Kidney (tissue), 10 donors: ENCODE measurements at regions not wholly inside any gene's neighbourhood (a gene's known extent, or its start where the extent isn't known, plus 50 kb on each side); places are given as distances from the start of the nearest gene placed in this dataset.
"Not testable (repeated sequence)": the region's sequence is repeated elsewhere in the genome, so short reads cannot be mapped to it uniquely, and the experiment has no call there.

ENCODE experiments used
- DNase-seq, 5 donors: peaks; one replicate each; pipeline ENCODE4 v3.0.0-alpha.2; 2013 to 2020
- FAIRE-seq: peaks from 2 replicates; lab custom pipeline; 2012; peaks lifted over from hg19 to GRCh38; lab: Jason Lieb, UNC
- H3K27ac ChIP-seq, 2 donors: one replicate each; pipeline ENCODE4 v1.7.0; 2013; ENCODE audit warnings: low read depth in 2 of 2, low read length in 2 of 2, inconsistent platforms in 1 of 2
- H3K27me3 ChIP-seq: one replicate; pipeline ENCODE4 v1.7.1; 2013; ENCODE audit warnings: low read length, inconsistent platforms; ENCODE audit not compliant: control insufficient read depth, insufficient read depth
- H3K36me3 ChIP-seq, 3 donors: one replicate each; pipeline versions ENCODE4 v1.7.0 to v1.7.1; 2013; ENCODE audit warnings: low read length in 3 of 3, control low read depth in 1 of 3, inconsistent platforms in 1 of 3; ENCODE audit not compliant: insufficient read depth in 3 of 3, control insufficient read depth in 2 of 3
- H3K4me1 ChIP-seq, 3 donors: one replicate each; pipeline versions ENCODE4 v1.7.0 to v1.7.1; 2013; ENCODE audit warnings: low read length in 3 of 3, inconsistent platforms in 1 of 3, low read depth in 1 of 3; ENCODE audit not compliant: control insufficient read depth in 2 of 3, insufficient read depth in 2 of 3
- H3K4me3 ChIP-seq, 3 donors: one replicate each; pipeline versions ENCODE4 v1.7.0 to v1.8.1; 2013; ENCODE audit warnings: low read length in 3 of 3, control low read depth in 1 of 3, inconsistent platforms in 1 of 3
- H3K9ac ChIP-seq, 3 donors: one replicate each; pipeline versions ENCODE4 v1.7.0 to v1.7.1; 2013; ENCODE audit warnings: low read length in 3 of 3, control low read depth in 1 of 3, inconsistent platforms in 1 of 3
- H3K9me3 ChIP-seq, 3 donors: one replicate each; pipeline versions ENCODE4 v1.7.0 to v1.7.1; 2013; ENCODE audit warnings: low read length in 3 of 3, control low read depth in 1 of 3, inconsistent platforms in 1 of 3; ENCODE audit not compliant: control insufficient read depth in 2 of 3, insufficient read depth in 1 of 3
- intact Hi-C: fragments of 100-400 bp; cut with DNase I; formaldehyde crosslinking; loops from one replicate; pipeline ENCODE4 v1.11.1; 2022
- donor health status: control.
- donor health status: control.
- donor health status: DM: yes; HTN: yes; CAD: no.
- donor health status: Normal renal cell carcinoma (clear cell type).

DNA sequence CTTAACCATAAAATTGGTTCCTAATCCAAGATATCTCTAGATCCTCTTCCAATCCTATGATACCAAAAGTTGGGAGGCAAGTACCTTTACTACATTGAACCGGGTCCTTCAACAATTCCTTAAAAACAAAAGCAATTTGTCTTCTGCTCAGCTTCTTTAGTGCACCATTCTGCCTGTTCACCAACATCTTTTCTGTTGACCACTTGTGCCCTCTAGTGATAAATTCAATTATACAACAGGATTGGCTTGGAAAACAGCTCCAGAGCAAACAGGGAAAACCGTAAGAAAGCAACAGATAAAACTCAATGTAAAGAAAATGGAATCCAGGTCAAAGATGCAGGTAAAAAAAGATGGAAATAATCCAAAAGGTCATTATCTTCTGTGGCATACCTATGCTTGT is 651.2 kb downstream of the CDY1 start:
- H3K4me1 ChIP-seq, DNase-seq: not testable (repeated sequence)

DNA sequence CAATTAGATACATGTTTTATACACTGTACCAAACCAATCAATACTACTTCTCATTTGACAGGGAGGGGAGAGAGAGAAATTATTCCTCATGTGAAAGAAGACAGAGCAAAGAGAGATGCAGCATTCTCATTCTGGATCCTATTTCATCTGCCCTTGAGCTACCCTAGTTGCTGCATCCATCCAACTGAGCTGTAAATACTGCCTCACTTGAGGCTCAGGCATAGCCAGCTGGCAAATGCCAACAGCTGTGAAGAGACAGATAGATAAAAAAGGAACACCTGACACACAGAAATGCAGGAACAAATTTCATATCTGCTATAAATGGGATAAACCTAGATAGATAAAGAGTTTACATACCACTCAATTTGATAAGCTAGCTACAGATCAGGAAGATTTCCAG is 684.1 kb downstream of the CDY1 start:
- H3K9ac ChIP-seq, FAIRE-seq, H3K9me3 ChIP-seq, DNase-seq, H3K36me3 ChIP-seq, H3K4me3 ChIP-seq, H3K27ac ChIP-seq, H3K4me1 ChIP-seq, intact Hi-C loops, H3K27me3 ChIP-seq: not testable (repeated sequence)

More for the DNA sequence above, 651.2 kb downstream of the CDY1 start:
- FAIRE-seq, H3K36me3 ChIP-seq, H3K4me3 ChIP-seq, H3K27ac ChIP-seq, H3K9me3 ChIP-seq, H3K9ac ChIP-seq, intact Hi-C loops, H3K27me3 ChIP-seq: not testable (repeated sequence)

DNA sequence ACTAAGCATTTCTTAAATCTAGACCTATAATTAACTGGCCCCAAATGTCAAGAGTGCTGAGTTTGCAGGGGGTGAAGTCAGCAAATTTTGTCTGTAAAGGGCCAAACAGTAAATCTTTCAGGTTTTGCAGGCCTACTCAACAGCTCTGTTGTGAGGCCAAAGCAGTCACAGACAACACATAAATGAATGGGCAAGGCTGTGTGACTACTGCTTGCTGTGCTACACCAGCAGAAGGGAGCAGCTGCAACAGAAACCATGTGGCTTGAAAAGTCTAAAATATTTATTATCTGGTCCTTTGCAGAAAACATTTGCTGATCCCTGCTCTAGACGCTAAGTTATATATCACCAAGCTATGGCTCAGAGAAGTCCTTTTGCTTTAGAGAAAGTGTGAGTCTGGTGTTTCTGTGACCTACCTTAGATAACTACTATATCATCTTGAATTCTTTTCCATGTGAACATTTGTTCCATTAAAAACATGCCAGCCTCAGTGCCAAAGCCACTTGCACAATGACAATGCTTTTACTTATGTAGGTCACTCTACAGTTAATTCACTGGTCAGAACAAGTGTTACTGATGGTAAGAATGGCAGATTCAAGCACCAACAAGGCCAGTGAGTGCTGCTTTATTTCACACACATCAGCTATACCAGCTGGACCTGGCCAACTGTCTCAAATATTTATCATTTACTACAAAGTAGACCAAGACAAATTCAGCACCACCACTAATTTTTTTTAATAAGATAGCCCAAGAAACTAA is 684.9 kb downstream of the CDY1 start:
- intact Hi-C loops, H3K4me1 ChIP-seq, DNase-seq, H3K27me3 ChIP-seq, H3K27ac ChIP-seq, H3K9me3 ChIP-seq, H3K9ac ChIP-seq, H3K36me3 ChIP-seq, FAIRE-seq, H3K4me3 ChIP-seq: not testable (repeated sequence)

DNA sequence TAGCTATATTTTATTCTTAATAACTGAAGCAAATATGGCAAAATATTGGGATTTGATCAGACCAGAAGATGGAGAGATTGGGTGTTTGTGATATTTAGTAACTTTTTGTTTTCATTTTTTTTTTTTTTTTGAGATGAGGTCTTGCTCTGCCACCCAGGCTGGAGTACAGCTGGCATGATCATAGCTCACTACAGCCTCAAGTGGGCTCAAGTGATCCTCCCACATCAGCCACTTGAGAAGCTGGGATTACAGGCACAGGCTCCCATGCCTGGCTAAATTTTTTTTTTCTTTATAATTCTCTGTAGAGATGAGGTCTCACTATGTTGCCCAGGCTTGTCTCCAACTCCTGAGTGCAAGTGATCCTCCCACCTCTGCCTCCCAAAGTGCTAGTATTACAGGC is 686.4 kb downstream of the CDY1 start:
- H3K27ac ChIP-seq, H3K9ac ChIP-seq, H3K27me3 ChIP-seq, DNase-seq, FAIRE-seq, H3K4me1 ChIP-seq, H3K36me3 ChIP-seq, H3K9me3 ChIP-seq, H3K4me3 ChIP-seq, intact Hi-C loops: not testable (repeated sequence)

DNA sequence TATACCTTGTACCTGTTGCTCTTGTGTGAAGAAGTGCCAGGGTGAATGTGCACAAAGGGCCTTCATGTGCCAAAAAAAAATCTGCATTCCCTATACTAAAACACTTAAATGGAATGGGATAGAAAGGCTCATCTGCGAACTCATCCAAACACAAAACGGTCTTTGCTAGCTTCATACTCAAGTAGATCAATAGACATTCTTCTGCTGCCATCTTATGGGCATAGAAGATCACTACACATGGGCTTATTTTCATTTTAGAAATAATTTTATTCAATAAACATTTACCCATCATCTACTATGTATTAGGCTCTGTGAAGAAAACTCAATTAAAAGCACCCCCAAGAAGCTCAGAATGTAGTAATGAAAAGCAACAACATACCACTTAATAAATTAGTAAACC is 693.1 kb downstream of the CDY1 start:
- H3K9ac ChIP-seq, H3K9me3 ChIP-seq, H3K27ac ChIP-seq, H3K4me3 ChIP-seq, H3K27me3 ChIP-seq, intact Hi-C loops, FAIRE-seq, H3K4me1 ChIP-seq, H3K36me3 ChIP-seq: not testable (repeated sequence)
- peak in 1 of 5 donors; percentile 0 for DNase-seq

DNA sequence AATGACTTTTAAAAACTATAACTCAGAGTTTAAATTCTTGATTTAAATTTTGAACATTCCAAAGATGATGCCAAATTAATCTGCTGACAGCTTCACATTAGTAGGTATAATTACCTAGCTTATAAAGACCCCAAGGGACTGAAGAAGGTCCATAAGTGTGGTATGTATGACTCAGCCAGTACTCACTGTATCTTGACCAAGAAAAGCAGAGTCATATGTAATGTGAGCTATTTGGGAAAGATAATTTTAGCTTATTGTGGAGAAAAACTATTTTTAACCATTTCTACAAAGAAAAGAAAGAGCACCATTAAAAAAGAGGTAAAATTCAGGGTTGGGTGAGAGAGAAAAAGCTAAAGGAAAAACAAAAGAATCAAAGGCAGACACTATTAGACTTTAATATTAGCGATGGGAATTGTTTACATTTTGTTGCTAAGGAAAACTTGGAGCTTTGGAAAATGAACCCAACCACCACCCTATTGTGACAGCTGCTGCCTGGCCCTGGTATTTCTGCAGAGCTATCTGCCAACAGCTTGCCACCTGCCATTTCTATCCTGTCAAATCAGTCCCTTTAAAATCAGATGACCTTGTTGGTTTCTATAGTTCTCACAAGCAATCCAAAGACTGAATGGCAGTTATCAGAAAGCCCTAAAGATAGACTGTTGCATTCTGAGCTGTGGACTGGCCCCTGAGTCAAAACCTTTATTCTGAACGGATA is 697.7 kb downstream of the CDY1 start:
- H3K4me3 ChIP-seq, H3K27ac ChIP-seq, intact Hi-C loops, H3K27me3 ChIP-seq, H3K9ac ChIP-seq, DNase-seq, H3K9me3 ChIP-seq, H3K4me1 ChIP-seq, FAIRE-seq, H3K36me3 ChIP-seq: not testable (repeated sequence)

DNA sequence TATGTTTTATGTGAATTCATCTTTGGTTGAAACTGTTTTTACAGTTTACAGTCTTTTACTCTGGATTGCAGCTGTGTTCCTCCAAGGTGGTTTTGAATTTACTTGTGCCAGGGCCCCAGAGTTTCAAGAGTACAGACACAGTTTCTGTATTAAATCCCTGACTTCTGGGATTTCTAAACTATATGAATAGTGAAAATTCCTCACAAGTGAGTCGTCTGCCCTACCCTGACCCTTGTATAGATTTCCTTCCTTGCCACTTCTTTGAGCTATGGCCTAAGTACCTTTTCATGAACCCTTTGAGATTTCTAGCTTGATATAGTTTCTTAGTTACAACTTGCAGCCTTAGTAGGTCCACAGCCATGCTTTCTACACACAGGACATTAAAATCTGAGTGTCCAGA is 700.8 kb downstream of the CDY1 start:
- H3K9me3 ChIP-seq, DNase-seq, H3K27me3 ChIP-seq, H3K9ac ChIP-seq, H3K27ac ChIP-seq, FAIRE-seq, H3K36me3 ChIP-seq, intact Hi-C loops, H3K4me3 ChIP-seq, H3K4me1 ChIP-seq: not testable (repeated sequence)

DNA sequence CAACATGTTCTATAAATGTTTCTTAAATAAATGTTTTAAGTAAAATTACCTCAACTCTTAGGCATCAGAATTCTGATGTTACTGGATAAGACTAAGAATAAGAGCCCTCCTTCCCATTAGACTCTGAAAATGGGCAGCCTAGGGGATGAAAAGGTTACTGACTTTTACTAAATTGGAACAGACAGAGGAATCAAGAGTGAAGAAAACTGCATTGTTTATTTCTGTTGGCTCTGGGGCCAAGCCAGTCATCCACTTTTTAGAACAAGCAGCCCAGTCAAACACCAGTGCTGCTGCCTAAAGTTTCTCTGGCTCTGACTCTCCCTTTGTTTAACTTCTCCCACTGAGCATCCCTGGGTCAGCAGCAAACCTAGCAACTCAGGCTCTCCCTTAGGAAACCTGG is 731.0 kb downstream of the CDY1 start:
- H3K9ac ChIP-seq, H3K4me1 ChIP-seq, H3K9me3 ChIP-seq, H3K4me3 ChIP-seq, H3K36me3 ChIP-seq, intact Hi-C loops, DNase-seq, FAIRE-seq, H3K27me3 ChIP-seq, H3K27ac ChIP-seq: not testable (repeated sequence)
